NCI-H2081 (cell line): ENCODE measurements at regions not wholly inside any gene's neighbourhood (a gene's known extent, or its start where the extent isn't known, plus 50 kb on each side); places are given as distances from the start of the nearest gene placed in this dataset.
"Not testable (repeated sequence)": the region's sequence is repeated elsewhere in the genome, so short reads cannot be mapped to it uniquely, and the experiment has no call there.

Source experiments
- DNase-seq, 2 experiments: peaks; one replicate each; lab custom pipeline; 2025; lab: John Stamatoyannopoulos, UW

- DNase-seq, result no peak
Measured at GRCh38 chr6:155676346-155676745, 220.7 kb upstream of the NOX3 start.

GRCh38 chr6:155670655-155671054 is 215.0 kb upstream of the NOX3 start:
- no peak for DNase-seq

GRCh38 chr6:155660251-155660977 is 204.8 kb upstream of the NOX3 start:
- DNase-seq, result no peak

- DNase-seq, result no peak
Measured at GRCh38 chr6:155656024-155656423, 200.4 kb upstream of the NOX3 start.

- DNase-seq, result no peak
Measured at GRCh38 chr6:155654474-155654873, 198.8 kb upstream of the NOX3 start.

GRCh38 chr6:155648301-155648700 is 192.7 kb upstream of the NOX3 start:
- DNase-seq, result no peak

- no peak for DNase-seq
Measured at GRCh38 chr6:155647354-155647753, 191.7 kb upstream of the NOX3 start.

GRCh38 chr6:155646443-155646842 is 190.8 kb upstream of the NOX3 start:
- no peak for DNase-seq

- DNase-seq, result no peak
Measured at GRCh38 chr6:155645325-155645724, 189.7 kb upstream of the NOX3 start.

GRCh38 chr6:155641603-155642002 is 186.0 kb upstream of the NOX3 start:
- no peak for DNase-seq

GRCh38 chr6:155638200-155638599 is 182.6 kb upstream of the NOX3 start:
- DNase-seq, result no peak

- no peak for DNase-seq
Measured at GRCh38 chr6:155635416-155635815, 179.8 kb upstream of the NOX3 start.

- DNase-seq, result no peak
Measured at GRCh38 chr6:155630085-155630484, 174.4 kb upstream of the NOX3 start.

GRCh38 chr6:155629652-155630051 is 174.0 kb upstream of the NOX3 start:
- no peak for DNase-seq

GRCh38 chr6:155628306-155628705 is 172.7 kb upstream of the NOX3 start:
- no peak for DNase-seq

- DNase-seq, result not testable (repeated sequence)
Measured at GRCh38 chr6:155627722-155628212, 172.1 kb upstream of the NOX3 start.

- DNase-seq, result no peak
Measured at GRCh38 chr6:155623450-155624178, 168.0 kb upstream of the NOX3 start.

- DNase-seq, result no peak
Measured at GRCh38 chr6:155614606-155615005, 159.0 kb upstream of the NOX3 start.

GRCh38 chr6:155611742-155612141 is 156.1 kb upstream of the NOX3 start:
- no peak for DNase-seq

GRCh38 chr6:155604991-155605390 is 149.4 kb upstream of the NOX3 start:
- no peak for DNase-seq

GRCh38 chr6:155599561-155599960 is 143.9 kb upstream of the NOX3 start:
- DNase-seq, result no peak

- DNase-seq, result no peak
Measured at GRCh38 chr6:155599160-155599559, 143.5 kb upstream of the NOX3 start.

GRCh38 chr6:155595284-155595683 is 139.6 kb upstream of the NOX3 start:
- DNase-seq, result no peak
